Body of pancreas (tissue), 4 donors: ENCODE measurements at regions not wholly inside any gene's neighbourhood (a gene's known extent, or its start where the extent isn't known, plus 50 kb on each side); places are given as distances from the start of the nearest gene placed in this dataset.

Experiments
- ATAC-seq: fragments of 150-250 bp; one replicate; pipeline ENCODE4 v1.9.1; 2016
- DNase-seq, 4 donors: peaks; one replicate each; pipeline ENCODE4 v3.0.0-alpha.2; 2019
- H3K27ac ChIP-seq, 4 donors: fragments of 200-600 bp; sonication (generic); 1 replicate in 3 of 4; 2 replicates in 1 of 4; pipeline versions ENCODE4 v1.5.1 to v1.6.1; 2016 to 2019; ENCODE audit warnings: mild to moderate bottlenecking in 1 of 4, mixed read lengths in 1 of 4, moderate library complexity in 1 of 4
- H3K27me3 ChIP-seq, 2 donors: fragments of 200-600 bp; sonication (generic); one replicate each; pipeline ENCODE4 v1.6.0; 2016; ENCODE audit warnings: mild to moderate bottlenecking in 1 of 2
- H3K36me3 ChIP-seq, 2 donors: fragments of 200-600 bp; sonication (generic); replicated peaks in 1 of 2; 2 replicates each; pipeline ENCODE4 v1.5.1; 2016; ENCODE audit warnings: low read depth in 2 of 2; ENCODE audit not compliant: insufficient read depth in 1 of 2
- H3K4me1 ChIP-seq: fragments of 200-600 bp; sonication (generic); one replicate; pipeline ENCODE4 v1.6.0; 2016
- H3K4me3 ChIP-seq, 2 donors: fragments of 200-600 bp; sonication (generic); 1 replicate in 1 of 2; 2 replicates in 1 of 2; pipeline ENCODE4 v1.5.1; 2016 to 2019
- H3K9me3 ChIP-seq, 3 donors: fragments of 200-600 bp; sonication (generic); 1 replicate in 2 of 3; 2 replicates in 1 of 3; pipeline ENCODE4 v1.5.1; 2016
- POLR2A ChIP-seq, 3 donors: fragments of 450-650 bp; IDR thresholded peaks; one replicate each; pipeline ENCODE4 v1.6.1; 2016; ENCODE audit warnings: antibody characterized with exemption in 3 of 3, mild to moderate bottlenecking in 2 of 3
- WGBS, 2 donors: methylation state at CpG; one replicate each; pipeline ENCODE4 v1.1.5; 2017; 5-methylcytosine and 5-hydroxymethylcytosine counted together
- intact Hi-C: fragments of 100-400 bp; cut with DNase I; formaldehyde crosslinking; loops from one replicate; pipeline ENCODE4 v1.15.1; 2023
- TF ChIP-seq, protein P1 (sequence below), 7 experiments: fragments of 450-650 bp in 4 of 7; fragments of 200-600 bp in 3 of 7; sonication (generic) in 3 of 7; IDR thresholded peaks; one replicate each; pipeline ENCODE4 v1.5.1; 2016 to 2019; ENCODE audit warnings: antibody characterized with exemption in 7 of 7

- WGBS, 2 donors = 87 to 89% methylated on average over 2 of the region's 2 CpGs
- no peak for TF ChIP-seq POLR2A (IDR thresholded peaks at IDR 0.05)
- Histone ChIP-seq H3K27me3 (no peaks in the 10 kb centered on the region), H3K4me1 (no peaks in the 10 kb centered on the region), H3K4me3 (no peak overlapping the region), H3K9me3 (no peaks in the 10 kb centered on the region), H3K27ac (no peak overlapping the region), H3K36me3 (no peaks in the 10 kb centered on the region)
- intact Hi-C loops = no loop called here
- no peak for DNase-seq
- no peak for ATAC-seq
Observed at GRCh38 chr12:82187595-82187994, 170.6 kb downstream of the CCDC59 start.

GRCh38 chr12:82187011-82187410 is 171.2 kb downstream of the CCDC59 start:
- Histone ChIP-seq H3K4me1 (no peaks in the 10 kb centered on the region), H3K4me3 (no peak overlapping the region), H3K27ac (no peak overlapping the region), H3K27me3 (no peaks in the 10 kb centered on the region), H3K9me3 (no peaks in the 10 kb centered on the region), H3K36me3 (no peaks in the 10 kb centered on the region)
- intact Hi-C loops = no loop called here
- TF ChIP-seq, protein P1, sequence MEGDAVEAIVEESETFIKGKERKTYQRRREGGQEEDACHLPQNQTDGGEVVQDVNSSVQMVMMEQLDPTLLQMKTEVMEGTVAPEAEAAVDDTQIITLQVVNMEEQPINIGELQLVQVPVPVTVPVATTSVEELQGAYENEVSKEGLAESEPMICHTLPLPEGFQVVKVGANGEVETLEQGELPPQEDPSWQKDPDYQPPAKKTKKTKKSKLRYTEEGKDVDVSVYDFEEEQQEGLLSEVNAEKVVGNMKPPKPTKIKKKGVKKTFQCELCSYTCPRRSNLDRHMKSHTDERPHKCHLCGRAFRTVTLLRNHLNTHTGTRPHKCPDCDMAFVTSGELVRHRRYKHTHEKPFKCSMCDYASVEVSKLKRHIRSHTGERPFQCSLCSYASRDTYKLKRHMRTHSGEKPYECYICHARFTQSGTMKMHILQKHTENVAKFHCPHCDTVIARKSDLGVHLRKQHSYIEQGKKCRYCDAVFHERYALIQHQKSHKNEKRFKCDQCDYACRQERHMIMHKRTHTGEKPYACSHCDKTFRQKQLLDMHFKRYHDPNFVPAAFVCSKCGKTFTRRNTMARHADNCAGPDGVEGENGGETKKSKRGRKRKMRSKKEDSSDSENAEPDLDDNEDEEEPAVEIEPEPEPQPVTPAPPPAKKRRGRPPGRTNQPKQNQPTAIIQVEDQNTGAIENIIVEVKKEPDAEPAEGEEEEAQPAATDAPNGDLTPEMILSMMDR (IDR thresholded peaks at IDR 0.05) = no peak
- no peak for TF ChIP-seq POLR2A (IDR thresholded peaks at IDR 0.05)
- DNase-seq (no peak), ATAC-seq (no peak)

DNA sequence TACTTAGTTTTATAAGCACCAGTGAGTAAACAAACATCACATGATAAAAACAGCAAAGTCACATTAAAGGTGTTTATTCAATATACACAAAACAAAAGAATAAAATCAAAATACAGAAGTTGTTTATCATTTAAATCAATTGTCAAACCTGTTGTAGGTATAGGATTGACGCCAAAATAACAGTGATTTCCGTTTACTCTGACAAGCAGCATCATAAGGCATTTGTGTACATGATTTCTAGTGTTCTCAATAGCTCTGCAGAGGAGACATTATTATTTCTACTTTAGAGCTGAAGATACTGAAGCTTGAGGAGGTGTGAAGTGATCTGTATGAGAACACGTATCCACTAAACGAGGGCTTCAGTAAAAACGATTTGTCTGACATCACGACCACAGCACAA is 171.9 kb downstream of the CCDC59 start:
- no peaks in the 10 kb centered on the region for H3K36me3 ChIP-seq
- no peak for ATAC-seq
- H3K27me3 ChIP-seq = no peaks in the 10 kb centered on the region
- H3K4me3 ChIP-seq = no peak overlapping the region
- H3K4me1 ChIP-seq = no peaks in the 10 kb centered on the region
- H3K27ac ChIP-seq = no peak overlapping the region
- DNase-seq = no peak
- intact Hi-C loops = no loop called here
- 69 to 73% methylated on average over 6 of the region's 6 CpGs for WGBS, 2 donors
- H3K9me3 ChIP-seq = no peaks in the 10 kb centered on the region
- TF ChIP-seq, protein P1 (IDR thresholded peaks at IDR 0.05) = no peak
- TF ChIP-seq POLR2A (IDR thresholded peaks at IDR 0.05) = no peak

DNA sequence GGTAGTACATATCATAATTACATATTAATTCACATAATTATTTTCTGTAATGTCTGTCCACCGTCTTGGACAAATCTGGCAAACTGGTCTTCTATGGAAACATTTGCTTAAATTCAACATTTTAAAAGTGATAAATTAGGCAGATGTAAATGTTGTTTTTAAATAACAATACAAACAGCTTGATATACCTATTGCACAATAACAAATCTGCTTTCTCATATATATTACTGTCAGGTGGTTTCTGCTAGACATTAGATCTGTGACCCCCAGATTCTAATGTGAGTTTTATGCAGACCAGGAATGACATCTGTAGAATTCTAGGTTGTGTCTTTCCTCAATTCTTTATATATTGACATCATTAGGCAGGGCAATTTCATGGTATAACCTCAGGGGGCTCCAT is 173.3 kb downstream of the CCDC59 start:
- Histone ChIP-seq H3K27ac (no peak overlapping the region), H3K27me3 (no peaks in the 10 kb centered on the region), H3K36me3 (no peaks in the 10 kb centered on the region), H3K9me3 (no peaks in the 10 kb centered on the region), H3K4me1 (no peaks in the 10 kb centered on the region), H3K4me3 (no peak overlapping the region)
- intact Hi-C loops = no loop called here
- WGBS, 2 donors = 49 to 50% methylated on average over 1 of the region's 1 CpG
- TF ChIP-seq POLR2A (IDR thresholded peaks at IDR 0.05) = no peak
- TF ChIP-seq, protein P1 (IDR thresholded peaks at IDR 0.05) = no peak
- ATAC-seq (no peak), DNase-seq (no peak)

DNA sequence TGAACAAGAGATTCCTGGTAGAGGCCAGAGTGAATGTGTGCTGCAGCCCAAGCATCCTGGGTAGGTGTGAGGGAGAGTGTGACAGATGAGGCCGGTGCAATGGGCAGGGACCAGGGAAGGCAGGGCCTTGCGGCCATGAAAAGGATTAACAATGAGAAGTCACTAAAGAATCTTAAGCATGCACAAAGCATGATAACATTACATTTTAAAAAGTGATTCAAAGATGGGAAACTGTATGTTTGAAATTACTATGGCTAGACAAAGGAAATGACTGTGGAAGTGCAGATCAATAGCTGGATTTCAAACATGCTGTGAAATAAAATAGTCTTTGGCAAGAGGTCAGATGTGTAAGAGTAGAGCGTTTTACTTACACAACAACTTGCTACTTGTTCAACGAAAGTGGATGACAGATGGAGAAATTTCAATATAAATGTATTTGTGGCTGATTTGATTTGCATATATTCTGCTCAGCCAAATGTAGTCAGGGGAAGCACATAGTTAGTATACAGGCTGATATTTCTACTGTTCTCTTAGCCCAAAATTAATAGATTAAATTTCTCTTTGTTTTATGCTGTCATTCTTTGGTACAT is 175.5 kb downstream of the CCDC59 start:
- no peaks in the 10 kb centered on the region for H3K36me3 ChIP-seq
- intact Hi-C loops = no loop called here
- no peak overlapping the region for H3K27ac ChIP-seq
- H3K4me1 ChIP-seq = no peaks in the 10 kb centered on the region
- H3K4me3 ChIP-seq = no peak overlapping the region
- WGBS, 2 donors = 27 to 47% methylated on average over 4 of the region's 4 CpGs
- no peaks in the 10 kb centered on the region for H3K9me3 ChIP-seq
- no peaks in the 10 kb centered on the region for H3K27me3 ChIP-seq
- ATAC-seq (no peak), DNase-seq (no peak)
- no peak for TF ChIP-seq POLR2A (IDR thresholded peaks at IDR 0.05)
- TF ChIP-seq, protein P1 (IDR thresholded peaks at IDR 0.05) = no peak
